ENCODE measurements at regions not wholly inside any gene's neighbourhood (a gene's known extent, or its start where the extent isn't known, plus 50 kb on each side); places are given as distances from the start of the nearest gene placed in this dataset.

- no peak for DNase-seq
These were observed 462.6 kb downstream of the PRKD1 start for GRCh38 chr14:29465095-29465494.

DNA sequence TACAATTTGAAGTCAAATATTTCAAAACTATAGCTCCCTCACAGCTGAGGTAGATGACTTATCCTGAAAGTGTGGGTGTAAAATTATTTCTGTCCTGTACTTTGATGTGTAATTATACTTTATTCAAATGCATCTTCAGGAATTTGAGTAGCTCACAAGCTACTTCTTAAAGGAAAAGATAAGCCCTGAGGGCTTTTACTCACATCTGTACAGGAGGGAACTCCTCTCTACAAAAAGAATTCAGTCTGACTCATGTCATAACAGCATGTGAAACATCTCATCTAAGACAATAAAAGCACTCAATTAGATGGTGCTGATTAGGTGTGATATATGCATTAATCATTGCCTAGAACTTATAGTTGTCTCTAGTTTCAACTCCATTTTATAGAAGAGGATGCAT is 452.0 kb downstream of the PRKD1 start:
- no peak for DNase-seq

DNA sequence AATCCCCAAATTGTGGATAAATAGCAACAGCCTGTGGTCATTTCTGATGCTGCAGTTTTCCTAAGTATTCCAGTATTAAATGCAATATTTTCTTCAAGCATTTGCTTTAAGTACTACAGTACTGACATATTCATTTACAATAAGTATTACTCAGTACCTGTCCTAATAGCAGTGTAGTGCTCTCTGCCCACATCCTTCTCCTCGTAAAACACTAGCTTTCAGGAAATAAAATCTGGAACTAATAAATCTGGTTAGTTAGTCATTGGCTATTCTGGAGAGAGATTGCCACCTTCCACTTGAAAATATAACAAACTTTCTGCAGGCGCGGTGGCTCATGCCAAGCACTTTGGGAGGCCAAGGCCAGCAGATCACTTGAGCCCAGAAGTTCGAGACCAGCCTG is 441.5 kb downstream of the PRKD1 start:
- no peak for DNase-seq

- DNase-seq: no peak
These were observed 437.7 kb downstream of the PRKD1 start for GRCh38 chr14:29489911-29490425.

GRCh38 chr14:29493849-29494248 is 433.8 kb downstream of the PRKD1 start:
- no peak for DNase-seq

DNA sequence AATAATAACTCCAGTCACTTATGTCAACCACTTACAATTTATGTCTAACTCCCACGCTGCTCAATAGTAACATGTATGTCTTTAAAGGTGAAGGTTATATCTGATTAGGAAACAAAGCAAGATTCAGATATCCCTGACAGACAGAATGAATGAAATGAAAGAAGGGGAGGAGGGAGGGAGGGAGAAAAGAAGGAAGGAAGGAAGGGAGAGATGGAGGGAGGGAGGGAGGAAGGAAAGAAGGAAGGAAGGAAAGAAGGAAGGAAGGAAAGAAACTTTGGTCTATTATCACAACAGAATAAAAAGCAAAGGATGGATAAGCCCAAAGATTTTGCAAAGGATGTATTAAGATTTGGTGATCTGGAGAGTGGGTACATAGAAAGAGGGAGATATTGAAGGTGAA is 433.3 kb downstream of the PRKD1 start:
- no peak for DNase-seq

GRCh38 chr14:29503903-29504302 is 423.7 kb downstream of the PRKD1 start:
- DNase-seq: no peak

DNA sequence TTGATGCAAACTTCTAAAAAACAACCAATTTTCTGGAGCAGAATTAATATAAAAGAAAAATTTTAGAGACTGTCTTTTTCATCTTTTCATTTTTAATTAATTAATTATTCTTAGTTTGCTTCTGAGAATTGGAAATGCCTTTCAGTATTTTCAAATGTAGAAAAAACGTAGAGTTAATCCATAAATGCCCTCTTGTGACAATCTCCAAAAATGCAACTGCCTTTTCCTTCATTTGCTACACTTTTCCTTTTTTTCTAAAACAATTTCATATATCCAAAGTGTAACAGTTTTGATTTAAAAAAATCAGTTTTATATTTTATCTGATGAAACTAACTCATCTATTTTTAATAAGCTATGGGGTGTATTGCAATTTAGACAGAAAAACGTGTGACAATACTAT is 409.3 kb downstream of the PRKD1 start:
- peak in 1 of 2 experiments; percentile 19 for DNase-seq

DNA sequence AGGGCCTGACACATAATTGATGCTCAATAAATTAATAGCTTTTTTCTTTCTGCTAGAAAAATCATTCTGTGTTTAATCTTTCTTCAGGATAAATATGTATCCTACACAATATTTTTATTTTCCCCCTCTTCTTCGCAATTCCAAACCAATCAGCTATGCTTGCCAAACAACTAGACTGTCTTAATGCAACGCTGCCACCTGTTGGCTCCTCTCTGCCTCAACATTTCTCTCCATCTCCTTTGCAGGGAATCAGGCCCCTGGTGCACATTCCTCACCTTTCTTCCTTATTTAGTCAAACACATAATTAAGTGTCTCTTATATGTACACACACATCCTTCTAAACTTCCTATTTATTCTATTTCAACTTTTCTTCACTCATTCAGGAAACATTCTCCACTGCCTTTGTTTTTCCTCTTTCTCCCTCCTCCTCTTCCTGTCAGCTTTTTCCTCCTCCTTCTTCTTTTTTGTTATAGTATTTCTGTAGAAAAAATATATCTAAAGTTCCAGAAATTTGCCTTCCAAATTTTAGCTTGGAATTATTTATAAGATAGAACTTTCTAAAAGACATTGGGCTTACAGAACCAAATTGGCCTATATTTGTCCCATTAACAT is 406.0 kb downstream of the PRKD1 start:
- DNase-seq: peak in 1 of 2 experiments; percentile 6
